CD4-positive, alpha-beta T cell treated with Interleukin-15 for 1 hour (primary cell): ENCODE measurements at regions not wholly inside any gene's neighbourhood (a gene's known extent, or its start where the extent isn't known, plus 50 kb on each side); places are given as distances from the start of the nearest gene placed in this dataset.
A peak's percentile ranks its signal among the peaks of the same experiment; 100 is the strongest.

Experiments
- DNase-seq: peaks from one replicate; pipeline ENCODE4 v3.0.0-alpha.2; 2020

DNA sequence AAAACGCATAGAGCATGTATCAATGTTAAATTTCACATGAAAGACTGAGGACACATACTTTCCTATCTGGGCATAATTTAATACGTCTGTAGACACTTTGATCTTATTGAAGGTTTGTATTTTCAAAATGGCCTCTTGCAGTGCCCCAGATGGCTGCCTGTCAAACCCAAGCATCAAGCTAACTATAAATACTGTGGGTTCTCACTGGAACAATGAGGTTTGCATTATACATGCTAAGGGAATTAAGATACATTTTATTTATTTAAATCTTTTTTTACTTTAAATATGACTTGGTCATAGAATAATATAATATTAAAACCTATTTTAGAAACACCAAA, 702.9 kb upstream of the GRAMD2B start:
- DNase-seq = no peak

- DNase-seq = no peak
Measured at GRCh38 chr5:125720721-125721120, 702.5 kb upstream of the GRAMD2B start.

GRCh38 chr5:125722550-125722949, 700.7 kb upstream of the GRAMD2B start:
- DNase-seq = no peak

GRCh38 chr5:125725691-125726090, 697.5 kb upstream of the GRAMD2B start:
- DNase-seq = no peak

- no peak for DNase-seq
Measured at GRCh38 chr5:125743939-125744338, 679.3 kb upstream of the GRAMD2B start.

DNA sequence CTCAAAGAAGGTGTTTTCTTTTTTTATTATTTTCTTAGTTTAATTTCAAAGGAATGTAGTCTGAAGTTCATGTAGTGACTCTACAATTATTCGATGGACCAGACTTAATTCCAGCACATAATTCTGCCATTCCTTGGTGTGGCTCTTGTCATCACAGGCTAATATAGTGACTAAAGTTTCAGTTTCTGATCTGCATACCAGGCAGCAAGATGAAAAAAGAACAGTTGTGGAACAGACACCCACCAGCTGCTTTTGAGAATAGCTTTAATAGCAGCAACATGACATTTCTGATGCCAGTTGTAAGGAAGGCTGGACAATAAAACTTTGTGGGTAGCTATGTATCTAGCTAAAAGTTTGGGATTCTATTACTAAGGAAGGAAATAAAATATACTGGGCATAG, 676.3 kb upstream of the GRAMD2B start:
- DNase-seq = no peak

GRCh38 chr5:125750147-125750860, 672.9 kb upstream of the GRAMD2B start:
- no peak for DNase-seq

DNA sequence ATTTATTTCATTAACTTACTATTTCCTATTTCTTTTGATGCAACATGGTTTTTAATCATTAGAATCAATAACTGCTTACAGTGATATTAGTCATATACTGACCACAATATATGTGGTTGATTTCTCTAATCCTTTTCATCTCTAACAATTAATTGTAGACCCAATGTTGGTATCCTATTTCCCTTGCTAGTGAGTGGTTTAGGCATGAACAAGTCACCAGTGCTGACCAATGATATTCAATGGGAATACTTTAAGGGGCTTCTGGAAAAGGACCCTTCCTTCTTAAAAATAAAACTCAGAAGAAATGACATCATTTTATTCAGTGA, 672.4 kb upstream of the GRAMD2B start:
- DNase-seq = no peak

DNA sequence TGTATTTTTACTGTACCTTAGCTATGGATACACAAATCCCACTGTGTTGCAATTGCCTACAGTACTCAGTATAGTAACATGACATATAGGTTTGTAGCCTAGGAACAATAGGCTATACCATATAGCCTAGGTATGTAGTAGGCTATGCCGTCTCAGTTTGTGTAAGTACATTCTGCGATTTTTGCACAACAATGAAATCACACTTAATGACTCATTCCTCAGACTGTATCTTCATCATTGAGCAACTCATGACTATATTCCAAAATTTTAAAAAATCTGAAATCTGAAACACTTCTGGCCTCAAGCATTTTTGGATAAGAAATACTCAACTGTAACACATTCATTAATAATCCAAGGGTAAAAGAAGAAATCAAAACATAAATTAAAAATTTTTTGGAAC, 666.8 kb upstream of the GRAMD2B start:
- DNase-seq = no peak

GRCh38 chr5:125766706-125767105, 656.5 kb upstream of the GRAMD2B start:
- no peak for DNase-seq

DNA sequence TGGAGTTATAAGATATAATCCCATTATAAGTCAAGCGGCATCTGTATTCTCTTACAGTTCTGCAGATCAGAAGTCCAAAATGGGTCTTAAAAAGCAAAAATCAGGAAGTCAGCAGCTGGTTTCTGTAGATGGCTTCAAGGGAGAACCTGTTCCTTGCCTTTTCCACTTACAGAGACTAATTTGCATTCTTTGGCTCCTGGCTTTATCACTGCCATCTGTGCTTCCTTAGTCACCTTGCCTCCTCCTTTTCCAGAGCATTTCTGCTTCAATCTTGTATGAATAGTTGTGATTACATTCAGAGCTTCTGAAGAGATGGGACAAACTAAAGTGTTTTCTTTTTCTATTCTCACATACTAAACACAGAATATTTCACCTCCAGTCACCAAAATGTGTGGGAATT, 647.3 kb upstream of the GRAMD2B start:
- no peak for DNase-seq

DNA sequence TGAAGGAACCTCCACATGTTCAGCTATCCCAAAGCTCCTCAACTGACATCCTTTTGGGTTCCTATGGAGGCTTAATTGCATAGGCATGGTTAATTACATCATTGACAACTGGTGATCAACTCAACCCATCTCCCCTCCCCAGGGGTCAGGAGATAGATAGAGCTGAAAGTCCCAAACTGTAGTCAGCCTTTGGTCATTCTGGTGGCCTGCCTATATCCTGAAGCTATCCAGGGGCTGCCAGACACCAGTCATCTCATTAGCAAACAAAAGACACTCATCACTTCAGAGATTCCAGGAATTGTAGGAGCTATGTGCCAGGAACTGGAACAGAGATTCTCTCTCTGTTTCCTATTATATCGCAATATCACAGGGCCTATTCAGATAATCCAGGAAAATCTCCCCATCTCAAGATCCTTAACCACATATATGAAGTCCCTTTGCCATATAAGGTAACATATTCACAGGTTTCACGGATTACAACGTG, 646.5 kb upstream of the GRAMD2B start:
- no peak for DNase-seq

DNA sequence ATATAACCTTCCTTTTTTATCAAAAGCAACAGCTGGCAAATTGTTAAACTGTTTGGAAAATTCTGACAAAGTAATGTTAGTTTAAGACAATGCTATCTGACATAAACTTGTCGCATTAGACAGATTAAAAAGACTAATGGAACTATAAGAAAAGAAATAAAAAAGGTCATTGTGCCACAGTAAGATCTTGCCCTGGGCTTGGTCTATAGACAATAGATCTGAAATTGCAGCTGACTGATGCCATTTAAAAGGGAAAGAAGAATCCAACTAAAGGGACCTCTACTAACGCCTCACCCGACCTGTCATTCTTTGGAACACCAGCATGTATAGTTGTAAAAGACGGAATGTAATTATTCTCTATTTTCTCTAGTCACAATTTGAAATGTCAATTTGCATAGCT, 644.4 kb upstream of the GRAMD2B start:
- no peak for DNase-seq

DNA sequence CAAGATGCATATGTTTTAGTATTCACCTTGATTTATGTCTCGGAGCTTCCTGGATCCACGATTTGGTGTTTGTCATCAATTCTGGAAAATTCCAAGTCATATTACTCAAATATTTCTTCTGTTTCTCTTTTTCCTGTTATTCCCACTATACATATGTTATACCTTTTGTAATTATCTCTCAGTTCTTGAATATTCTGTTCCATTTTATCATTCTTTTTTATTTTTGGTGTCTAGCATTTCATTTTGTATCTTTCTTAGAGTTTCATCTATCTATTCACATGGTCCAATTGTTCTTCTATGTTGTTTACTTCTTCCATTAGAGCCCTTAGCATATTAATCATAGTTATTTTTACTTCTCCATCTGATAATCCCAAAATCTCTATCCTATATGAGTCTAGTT, 637.8 kb upstream of the GRAMD2B start:
- no peak for DNase-seq

DNA sequence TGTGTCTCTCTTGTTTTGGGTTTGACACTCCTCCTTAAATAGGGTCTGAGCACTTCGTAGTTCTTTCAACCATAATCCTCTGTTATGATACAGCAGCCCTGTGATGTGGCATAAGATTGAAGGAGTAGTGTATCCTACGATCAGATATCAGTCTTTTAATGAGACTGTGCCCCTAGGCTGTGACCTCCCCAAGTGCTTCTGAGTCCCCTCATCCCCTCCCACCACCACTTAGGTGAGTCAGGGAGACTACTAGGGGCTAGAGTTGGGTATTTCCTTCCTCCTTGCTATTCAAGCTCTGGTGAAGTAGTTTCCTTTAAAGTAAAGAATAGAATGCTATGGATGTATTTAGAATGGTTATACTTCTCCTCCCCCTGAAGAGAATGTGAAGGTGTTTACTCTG, 637.2 kb upstream of the GRAMD2B start:
- no peak for DNase-seq

- DNase-seq = no peak
Measured at GRCh38 chr5:125793470-125793869, 629.7 kb upstream of the GRAMD2B start.

DNA sequence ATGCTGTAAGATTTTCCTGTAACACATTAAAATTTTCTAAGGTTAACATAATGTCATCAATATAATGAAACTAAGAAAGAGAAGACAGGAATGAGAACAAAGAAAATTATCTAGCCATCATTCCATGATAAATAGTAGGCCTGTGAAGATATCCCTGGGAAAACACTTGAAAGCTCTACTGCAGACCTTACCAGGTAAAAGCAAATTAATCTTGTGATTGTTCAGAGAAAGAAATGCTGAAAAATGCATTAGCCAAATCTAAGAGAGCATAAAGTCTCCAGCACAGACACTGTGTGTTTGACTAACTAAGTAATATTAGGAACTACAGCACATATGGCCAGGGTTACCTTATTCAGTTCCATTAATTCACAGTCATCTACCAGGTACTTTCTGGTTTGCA, 628.3 kb upstream of the GRAMD2B start:
- no peak for DNase-seq

GRCh38 chr5:125798307-125798706, 624.9 kb upstream of the GRAMD2B start:
- DNase-seq = no peak

- no peak for DNase-seq
Measured at GRCh38 chr5:125812651-125813050, 610.6 kb upstream of the GRAMD2B start.

GRCh38 chr5:125813221-125813974, 609.8 kb upstream of the GRAMD2B start:
- DNase-seq = no peak

GRCh38 chr5:125814119-125814518, 609.1 kb upstream of the GRAMD2B start:
- no peak for DNase-seq

DNA sequence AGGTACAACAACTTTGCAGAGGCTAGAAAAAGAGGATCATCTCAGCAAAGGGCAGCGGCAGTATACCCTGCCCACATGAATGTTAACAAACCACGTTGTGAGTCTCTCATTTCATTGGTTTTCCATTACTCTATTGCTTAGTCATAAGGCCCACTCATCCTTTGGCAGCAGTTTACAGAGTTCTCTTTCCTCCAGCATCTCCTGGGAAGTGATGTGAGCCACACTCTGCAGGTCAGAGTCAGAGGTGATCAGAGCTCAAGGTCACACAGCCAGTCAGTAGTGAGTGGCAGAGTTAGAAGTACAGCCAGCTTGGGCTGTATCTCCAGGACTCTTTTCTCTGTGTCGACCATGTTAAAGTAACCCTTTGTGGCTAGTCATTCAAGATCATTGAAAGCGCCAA, 599.6 kb upstream of the GRAMD2B start:
- DNase-seq = no peak

DNA sequence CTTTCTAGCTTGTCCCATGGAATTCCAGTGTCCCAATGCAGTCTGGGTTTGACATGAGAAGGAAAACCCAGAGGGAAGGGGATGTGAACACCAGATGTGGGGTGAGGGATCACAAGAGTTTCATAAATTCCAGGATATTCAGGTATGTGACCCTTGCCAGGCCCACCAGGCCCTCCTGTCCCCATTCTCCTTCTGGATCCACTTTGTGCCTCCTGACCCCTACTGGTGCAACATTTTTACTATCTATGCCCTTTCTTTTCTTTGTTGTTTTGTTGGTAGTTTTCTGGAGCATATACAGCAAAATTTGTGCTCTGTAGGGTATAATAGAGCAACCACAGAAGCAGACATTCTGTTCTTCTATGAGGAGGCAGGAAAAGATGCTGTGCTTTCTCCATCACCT, 597.0 kb upstream of the GRAMD2B start:
- no peak for DNase-seq

DNA sequence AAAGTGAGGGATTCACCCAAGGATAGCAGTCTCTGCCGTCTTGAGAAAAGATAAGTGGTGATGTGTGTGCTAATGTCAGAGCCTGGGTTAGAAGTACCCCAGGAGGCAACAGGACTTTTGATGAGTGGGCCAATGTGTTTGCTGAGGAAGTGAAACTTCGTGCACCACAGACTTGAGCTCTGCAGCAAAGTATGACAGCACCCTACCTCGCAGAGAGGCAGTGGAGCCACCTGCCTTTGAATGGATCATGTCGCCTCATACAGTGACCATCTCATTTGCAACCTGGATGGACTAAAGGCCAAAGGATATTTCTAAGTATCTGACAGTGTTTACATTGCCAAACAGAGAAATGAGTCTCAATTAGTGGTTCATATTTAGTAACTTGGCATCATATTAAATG, 593.9 kb upstream of the GRAMD2B start:
- DNase-seq = peak; percentile 22

- DNase-seq = no peak
Measured at GRCh38 chr5:125833398-125833797, 589.8 kb upstream of the GRAMD2B start.
